GM23248 (cell line): ENCODE measurements at regions not wholly inside any gene's neighbourhood (a gene's known extent, or its start where the extent isn't known, plus 50 kb on each side); places are given as distances from the start of the nearest gene placed in this dataset.

Experiments used
- DNase-seq: peaks from one replicate; pipeline ENCODE4 v3.0.0-alpha.2; 2015
- H2AFZ ChIP-seq: fragments of 200-600 bp; sonication (generic); 2 replicates; pipeline ENCODE4 v1.6.1; 2016; ENCODE audit warnings: antibody characterized with exemption
- H3F3A ChIP-seq: fragments of 200-600 bp; sonication (generic); 2 replicates; pipeline ENCODE4 v1.6.1; 2016; ENCODE audit warnings: mild to moderate bottlenecking, antibody characterized with exemption, mixed run types; ENCODE audit not compliant: insufficient read depth
- H3K27ac ChIP-seq: fragments of 200-600 bp; sonication (generic); 2 replicates; pipeline ENCODE4 v1.5.1; 2016; ENCODE audit warnings: mild to moderate bottlenecking
- H3K27me3 ChIP-seq: fragments of 200-600 bp; sonication (generic); replicated peaks from 2 replicates; pipeline ENCODE4 v1.6.1; 2016; ENCODE audit warnings: mild to moderate bottlenecking; ENCODE audit not compliant: insufficient read depth
- H3K36me3 ChIP-seq: fragments of 200-600 bp; sonication (generic); 2 replicates; pipeline ENCODE4 v1.6.1; 2016; ENCODE audit warnings: low read depth, mild to moderate bottlenecking
- H3K4me1 ChIP-seq: fragments of 200-600 bp; sonication (generic); 2 replicates; pipeline ENCODE4 v1.6.1; 2016; ENCODE audit warnings: mild to moderate bottlenecking; ENCODE audit not compliant: insufficient read depth
- H3K4me2 ChIP-seq: fragments of 200-600 bp; sonication (generic); one replicate; pipeline ENCODE4 v1.6.1; 2016; ENCODE audit warnings: mild to moderate bottlenecking; ENCODE audit not compliant: unreplicated experiment
- H3K4me3 ChIP-seq: fragments of 200-600 bp; sonication (generic); 2 replicates; pipeline ENCODE4 v1.5.1; 2016; ENCODE audit warnings: mild to moderate bottlenecking
- H3K79me2 ChIP-seq: fragments of 200-600 bp; sonication (generic); 2 replicates; pipeline ENCODE4 v1.6.1; 2016; ENCODE audit warnings: mild to moderate bottlenecking; ENCODE audit not compliant: insufficient read depth
- H3K9ac ChIP-seq: fragments of 200-600 bp; sonication (generic); 2 replicates; pipeline ENCODE4 v1.6.1; 2016; ENCODE audit warnings: mild to moderate bottlenecking
- H3K9me2 ChIP-seq: fragments of 200-600 bp; sonication (generic); 2 replicates; pipeline ENCODE4 v1.6.1; 2016; ENCODE audit warnings: mixed run types, mild to moderate bottlenecking, moderate library complexity; ENCODE audit not compliant: insufficient read depth
- H3K9me3 ChIP-seq: fragments of 200-600 bp; sonication (generic); one replicate; pipeline ENCODE4 v1.6.1; 2017; ENCODE audit warnings: low read depth
- H4K20me1 ChIP-seq: fragments of 200-600 bp; sonication (generic); 2 replicates; pipeline ENCODE4 v1.6.0; 2016; ENCODE audit not compliant: insufficient read depth
- EZH2 ChIP-seq: fragments of 200-600 bp; sonication (generic); IDR thresholded peaks from 2 replicates; pipeline ENCODE4 v1.6.1; 2018; ENCODE audit warnings: antibody characterized with exemption, mild to moderate bottlenecking; ENCODE audit not compliant: insufficient read depth, poor library complexity, severe bottlenecking
- EZH2phosphoT487 ChIP-seq: fragments of 200-600 bp; sonication (generic); IDR thresholded peaks from 2 replicates; pipeline ENCODE4 v1.6.1; 2018; ENCODE audit warnings: antibody characterized with exemption, moderate library complexity, mild to moderate bottlenecking, low read depth; ENCODE audit not compliant: insufficient read depth
- WGBS, 2 experiments: methylation state at CpG; one replicate each; pipeline ENCODE4 v1.1.6; 2015 to 2017; ENCODE audit warnings: low lambda C conversion rate in 2 of 2, low coverage in 1 of 2; ENCODE audit errors: missing lambda C conversion rate in 2 of 2; 5-methylcytosine and 5-hydroxymethylcytosine counted together
- in situ Hi-C: fragments of 300-500 bp; cut with MboI; formaldehyde crosslinking; loops from 2 replicates; pipeline ENCODE4 v1.15.0; 2020

DNA sequence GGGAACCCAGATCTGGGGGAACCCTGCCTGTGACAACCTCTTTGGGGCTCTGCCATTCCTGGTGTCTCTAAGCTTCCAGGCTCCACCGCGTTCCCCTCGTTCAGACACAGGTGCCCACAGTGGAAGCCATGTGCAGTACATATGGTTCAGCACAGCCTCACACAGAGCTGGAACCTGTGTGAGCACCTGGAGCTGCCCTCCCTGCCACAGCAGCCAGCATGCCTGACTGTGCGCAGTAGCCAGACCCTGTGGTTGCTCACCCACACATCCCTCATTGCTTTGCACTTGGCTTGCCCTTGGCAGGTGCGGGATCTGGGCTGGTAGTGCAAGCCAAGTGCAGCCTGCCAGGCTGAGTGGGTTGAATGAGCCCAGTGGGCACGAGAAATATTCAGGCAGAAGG lies 814.2 kb downstream of the PDHA2 start:
- Histone ChIP-seq H3K79me2 (no peaks in the 10 kb centered on the region), H3K4me2 (no peak overlapping the region), H3K9me3 (peaks cover 4% of the 10 kb centered on the region), H3K4me3 (no peak overlapping the region), H4K20me1 (no peaks in the 10 kb centered on the region; the same call in 1 of the 2 replicates), H3K36me3 (no peaks in the 10 kb centered on the region), H3K27ac (no peak overlapping the region), H3K27me3 (no peaks in the 10 kb centered on the region), H3K4me1 (no peaks in the 10 kb centered on the region), H3K9me2 (no peaks in the 10 kb centered on the region), H3K9ac (no peak overlapping the region), H2AFZ (no peak overlapping the region), H3F3A (no peaks in the 10 kb centered on the region)
- in situ Hi-C loops: no loop called here
- TF ChIP-seq EZH2: no peak
- no peak for TF ChIP-seq EZH2phosphoT487
- 54 to 57% methylated on average over 6 of the region's 6 CpGs for WGBS, 2 experiments
- DNase-seq: no peak

DNA sequence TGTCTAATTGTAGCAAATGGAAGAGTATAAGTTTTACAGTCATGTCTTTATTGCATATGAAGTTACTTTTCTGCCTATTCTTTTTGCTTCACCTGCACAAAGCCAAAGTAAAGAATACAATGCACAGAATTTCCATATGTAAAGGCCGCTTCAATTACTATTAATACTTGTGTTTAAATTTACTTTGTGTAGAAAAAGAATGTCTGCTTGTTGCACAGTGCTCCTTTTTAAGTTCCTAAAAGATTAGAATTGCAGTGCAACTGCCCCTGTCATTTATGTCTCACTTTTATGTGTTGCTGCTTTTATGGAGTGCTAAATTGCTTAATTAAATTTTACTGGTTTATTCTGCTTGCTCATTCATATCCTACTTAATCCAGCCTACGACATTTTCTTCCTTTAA lies 830.5 kb downstream of the PDHA2 start:
- Histone ChIP-seq H4K20me1 (no peaks in the 10 kb centered on the region), H3K27me3 (no peaks in the 10 kb centered on the region), H3K27ac (no peak overlapping the region), H3K36me3 (no peaks in the 10 kb centered on the region), H3K4me3 (no peak overlapping the region), H3K9ac (no peak overlapping the region), H3F3A (no peaks in the 10 kb centered on the region), H2AFZ (no peak overlapping the region), H3K79me2 (no peaks in the 10 kb centered on the region), H3K4me2 (no peak overlapping the region), H3K9me2 (no peaks in the 10 kb centered on the region), H3K9me3 (peaks cover 3% of the 10 kb centered on the region), H3K4me1 (no peaks in the 10 kb centered on the region)
- no peak for DNase-seq
- in situ Hi-C loops: no loop called here
- TF ChIP-seq EZH2phosphoT487: no peak
- no peak for TF ChIP-seq EZH2
- 7 to 11% methylated on average over 2 of the region's 2 CpGs for WGBS, 2 experiments

DNA sequence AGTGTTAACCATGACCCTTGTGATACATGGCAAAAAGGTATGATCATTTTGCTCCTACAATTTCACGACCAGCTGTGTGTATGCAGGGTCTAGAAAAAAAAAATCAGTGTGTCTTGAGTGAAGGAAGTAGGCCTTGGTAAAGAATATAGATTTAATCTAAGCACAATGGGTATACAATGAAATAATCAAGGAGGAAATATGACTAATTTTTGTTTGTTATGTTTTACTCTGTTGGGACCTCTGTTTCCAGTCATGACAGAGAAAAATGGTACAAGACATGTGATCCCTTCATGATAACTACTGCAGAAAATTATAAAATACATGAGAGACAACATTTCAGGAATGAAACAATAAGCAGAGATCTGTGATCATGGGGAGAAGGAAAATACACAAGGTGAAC lies 835.5 kb downstream of the PDHA2 start:
- H3K36me3 ChIP-seq: no peaks in the 10 kb centered on the region
- H3K4me2 ChIP-seq: no peak overlapping the region
- no peak overlapping the region for H3K4me3 ChIP-seq
- no peaks in the 10 kb centered on the region for H3F3A ChIP-seq
- H3K4me1 ChIP-seq: no peaks in the 10 kb centered on the region
- WGBS, 2 experiments: 0 to 7% methylated on average over 1 of the region's 1 CpG
- no peaks in the 10 kb centered on the region for H4K20me1 ChIP-seq
- TF ChIP-seq EZH2phosphoT487 (no peak), EZH2 (no peak)
- no peaks in the 10 kb centered on the region for H3K9me2 ChIP-seq
- no peak overlapping the region for H3K9ac ChIP-seq
- no peaks in the 10 kb centered on the region for H3K27me3 ChIP-seq
- H2AFZ ChIP-seq: no peak overlapping the region
- no peaks in the 10 kb centered on the region for H3K79me2 ChIP-seq
- DNase-seq: no peak
- H3K27ac ChIP-seq: no peak overlapping the region
- H3K9me3 ChIP-seq: no peaks in the 10 kb centered on the region
- in situ Hi-C loops: no loop called here

DNA sequence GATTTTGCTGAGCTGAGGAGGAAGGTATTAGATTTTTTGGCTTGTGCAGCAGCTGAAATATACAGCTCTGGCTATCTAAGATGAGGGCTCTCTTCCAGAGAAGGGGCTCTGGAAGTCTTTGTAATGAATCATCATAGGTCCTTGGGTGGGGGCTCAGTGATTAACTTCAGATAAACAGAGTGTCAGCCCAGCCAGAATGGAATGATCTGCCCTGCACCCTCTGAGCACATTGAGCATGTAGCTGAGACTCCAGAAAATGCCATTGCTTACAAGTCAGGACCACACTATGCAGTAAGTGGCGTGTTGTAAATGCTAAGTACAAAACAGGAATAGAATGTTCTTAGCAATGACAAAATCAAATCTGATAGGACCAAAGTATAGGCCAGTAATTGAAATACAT lies 836.0 kb downstream of the PDHA2 start:
- in situ Hi-C loops: no loop called here
- DNase-seq: no peak
- Histone ChIP-seq H3K4me1 (no peaks in the 10 kb centered on the region), H3F3A (no peaks in the 10 kb centered on the region), H3K27ac (no peak overlapping the region), H4K20me1 (no peaks in the 10 kb centered on the region), H3K79me2 (no peaks in the 10 kb centered on the region), H3K27me3 (no peaks in the 10 kb centered on the region), H3K9me3 (no peaks in the 10 kb centered on the region), H3K36me3 (no peaks in the 10 kb centered on the region), H3K4me2 (no peak overlapping the region), H3K4me3 (no peak overlapping the region), H2AFZ (no peak overlapping the region), H3K9me2 (no peaks in the 10 kb centered on the region), H3K9ac (no peak overlapping the region)
- 10 to 24% methylated on average over 1 of the region's 1 CpG for WGBS, 2 experiments
- TF ChIP-seq EZH2phosphoT487 (no peak), EZH2 (no peak)

DNA sequence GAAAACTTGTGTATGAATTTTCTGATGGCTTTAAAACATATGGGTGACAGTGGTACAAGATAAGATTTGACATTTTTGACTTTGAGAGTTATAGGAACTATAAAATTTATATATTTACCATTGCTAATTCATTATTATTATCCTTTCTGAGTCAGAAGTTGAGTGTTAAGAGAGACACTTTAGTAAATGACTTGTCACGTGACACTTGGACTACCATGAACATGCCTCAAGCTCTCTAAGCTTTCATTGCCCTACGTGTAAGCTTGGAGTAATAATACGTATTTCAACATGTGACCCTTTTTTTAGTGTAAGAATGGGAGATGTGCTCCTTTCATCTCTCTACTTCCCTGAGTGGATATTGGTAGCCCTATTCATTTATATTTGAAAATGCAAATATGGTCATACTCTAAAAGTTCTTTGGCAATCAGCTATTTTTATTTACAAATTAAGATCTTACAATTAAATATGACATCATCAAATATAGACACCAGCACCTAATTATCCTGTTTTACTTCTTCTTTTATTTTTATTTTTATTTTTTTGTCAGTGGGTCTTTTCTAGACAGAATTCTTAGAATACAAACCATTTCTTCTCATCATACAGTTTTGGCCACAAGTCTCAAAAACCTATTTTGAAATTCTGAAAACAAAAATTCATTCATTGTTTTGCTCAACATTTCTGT lies 837.0 kb downstream of the PDHA2 start:
- in situ Hi-C loops: no loop called here
- no peaks in the 10 kb centered on the region for H3K36me3 ChIP-seq
- no peak for DNase-seq
- no peaks in the 10 kb centered on the region for H3K79me2 ChIP-seq
- H3K4me3 ChIP-seq: no peak overlapping the region
- no peaks in the 10 kb centered on the region for H3K9me2 ChIP-seq
- H4K20me1 ChIP-seq: no peaks in the 10 kb centered on the region
- no peak for TF ChIP-seq EZH2phosphoT487
- no peak for TF ChIP-seq EZH2
- no peaks in the 10 kb centered on the region for H3K4me1 ChIP-seq
- no peak overlapping the region for H3K4me2 ChIP-seq
- no peaks in the 10 kb centered on the region for H3K9me3 ChIP-seq
- H3K27me3 ChIP-seq: no peaks in the 10 kb centered on the region
- no peak overlapping the region for H2AFZ ChIP-seq
- H3F3A ChIP-seq: no peaks in the 10 kb centered on the region
- WGBS, 2 experiments: 13 to 19% methylated on average over 3 of the region's 3 CpGs
- no peak overlapping the region for H3K27ac ChIP-seq
- H3K9ac ChIP-seq: no peak overlapping the region
